AG04449 (cell line): ENCODE measurements at regions not wholly inside any gene's neighbourhood (a gene's known extent, or its start where the extent isn't known, plus 50 kb on each side); places are given as distances from the start of the nearest gene placed in this dataset.

ENCODE experiments used
- CTCF ChIA-PET: fragments of 350-600 bp; formaldehyde crosslinking; extraction: SDS; loops from one replicate; lab custom pipeline; 2021; ENCODE audit warnings: antibody characterized with exemption; lab: Yijun Ruan, JAX
- POLR2A ChIA-PET: fragments of 400-600, 350-600 bp; formaldehyde crosslinking; extraction: SDS; loops from one replicate; lab custom pipeline; 2020; ENCODE audit warnings: antibody characterized with exemption, inconsistent platforms; lab: Yijun Ruan, JAX
- DNase-seq: peaks from one replicate; pipeline ENCODE4 v3.0.0-alpha.2; 2010; ENCODE audit warnings: low read depth, low spot score
- H3K4me3 ChIP-seq: 2 replicates; pipeline ENCODE4 v1.5.1; 2011; ENCODE audit warnings: low read depth, mild to moderate bottlenecking, control low read depth, low read length
- CTCF ChIP-seq: IDR thresholded peaks from one replicate; pipeline ENCODE4 v1.5.1; 2011; ENCODE audit warnings: mild to moderate bottlenecking, moderate library complexity, low read length, control low read depth, inconsistent platforms; ENCODE audit not compliant: insufficient read depth; ENCODE audit errors: missing control alignments

- H3K4me3 ChIP-seq = no peak overlapping the region
- ChIA-PET CTCF (interaction anchor here (0.8 to 3.0 kb wide), 7 partner anchors 9 to 192 kb away, joined by 3 to 15 read pairs (median 3); no protein-coding TSS in a partner anchor), POLR2A (no interaction called here)
- peak; percentile 47 for DNase-seq
- no peak for TF ChIP-seq CTCF
Observed at GRCh38 chr5:145511351-145511750, 323.8 kb downstream of the PRELID2 start.

- CTCF ChIA-PET = interaction anchor here (0.8 to 3.0 kb wide), 5 partner anchors 9 to 186 kb away, joined by 3 to 15 read pairs (median 6); no protein-coding TSS in a partner anchor
- TF ChIP-seq CTCF = no peak
- DNase-seq = no peak
- no peak overlapping the region for H3K4me3 ChIP-seq
- POLR2A ChIA-PET = no interaction called here
Observed at GRCh38 chr5:145510769-145511168, 324.4 kb downstream of the PRELID2 start.

GRCh38 chr5:145510324-145510723, 324.8 kb downstream of the PRELID2 start:
- ChIA-PET POLR2A (interaction anchor here (1.4 kb wide), 1 partner anchor 15 kb away, joined by 4 read pairs; no protein-coding TSS in a partner anchor), CTCF (interaction anchor here (0.6 to 3.0 kb wide), 4 partner anchors 10 to 187 kb away, joined by 3 to 15 read pairs (median 6); no protein-coding TSS in a partner anchor)
- no peak overlapping the region for H3K4me3 ChIP-seq
- TF ChIP-seq CTCF = no peak
- no peak for DNase-seq

GRCh38 chr5:145509336-145510136, 325.6 kb downstream of the PRELID2 start:
- ChIA-PET CTCF (interaction anchor here (0.6 to 3.0 kb wide), 3 partner anchors 9 to 120 kb away, joined by 3 to 15 read pairs (median 8); no protein-coding TSS in a partner anchor), POLR2A (interaction anchor here (1.4 kb wide), 1 partner anchor 14 kb away, joined by 4 read pairs; no protein-coding TSS in a partner anchor)
- no peak for TF ChIP-seq CTCF
- no peak overlapping the region for H3K4me3 ChIP-seq
- DNase-seq = no peak

GRCh38 chr5:145506185-145506850, 328.8 kb downstream of the PRELID2 start:
- DNase-seq = no peak
- POLR2A ChIA-PET = no interaction called here
- CTCF ChIA-PET = no interaction called here

More at GRCh38 chr5:145506185-145506850, 328.8 kb downstream of the PRELID2 start:
- no peak overlapping the region for H3K4me3 ChIP-seq
- no peak for TF ChIP-seq CTCF
